ENCODE measurements at regions not wholly inside any gene's neighbourhood (a gene's known extent, or its start where the extent isn't known, plus 50 kb on each side); places are given as distances from the start of the nearest gene placed in this dataset.

GRCh38 chr17:79279320-79279719, 204.7 kb downstream of the ENGASE start:
- ChIA-PET POLR2A (no interaction called here), CTCF (no interaction called here)

GRCh38 chr17:79276821-79277220, 202.2 kb downstream of the ENGASE start:
- POLR2A ChIA-PET: interaction anchor here (0.5 kb wide), 1 partner anchor 772 kb away, joined by 10 read pairs; no protein-coding TSS in a partner anchor
- CTCF ChIA-PET: no interaction called here

- CTCF ChIA-PET: no interaction called here
- POLR2A ChIA-PET: no interaction called here
Observed at GRCh38 chr17:79273660-79274059, 199.0 kb downstream of the ENGASE start.

GRCh38 chr17:79272666-79273219, 198.1 kb downstream of the ENGASE start:
- ChIA-PET POLR2A (no interaction called here), CTCF (no interaction called here)

- ChIA-PET CTCF (no interaction called here), POLR2A (no interaction called here)
Observed at GRCh38 chr17:79272220-79272619, 197.6 kb downstream of the ENGASE start.

- ChIA-PET POLR2A (no interaction called here), CTCF (no interaction called here)
Observed at GRCh38 chr17:79269620-79270019, 195.0 kb downstream of the ENGASE start.

GRCh38 chr17:79263191-79263590, 188.6 kb downstream of the ENGASE start:
- CTCF ChIA-PET: no interaction called here
- POLR2A ChIA-PET: no interaction called here

GRCh38 chr17:79262624-79263023, 188.0 kb downstream of the ENGASE start:
- ChIA-PET POLR2A (no interaction called here), CTCF (no interaction called here)

GRCh38 chr17:79261355-79262072, 186.9 kb downstream of the ENGASE start:
- ChIA-PET CTCF (no interaction called here), POLR2A (no interaction called here)

- ChIA-PET POLR2A (no interaction called here), CTCF (no interaction called here)
Observed at GRCh38 chr17:79258843-79259242, 184.2 kb downstream of the ENGASE start.

- ChIA-PET CTCF (no interaction called here), POLR2A (no interaction called here)
Observed at GRCh38 chr17:79258041-79258440, 183.4 kb downstream of the ENGASE start.

GRCh38 chr17:79255926-79256585, 181.4 kb downstream of the ENGASE start:
- POLR2A ChIA-PET: no interaction called here

GRCh38 chr17:79255456-79255855, 180.8 kb downstream of the ENGASE start:
- ChIA-PET CTCF (no interaction called here), POLR2A (no interaction called here)

More at GRCh38 chr17:79255926-79256585, 181.4 kb downstream of the ENGASE start:
- CTCF ChIA-PET: no interaction called here

- POLR2A ChIA-PET: no interaction called here
- CTCF ChIA-PET: no interaction called here
Observed at GRCh38 chr17:79255046-79255445, 180.4 kb downstream of the ENGASE start.

- ChIA-PET CTCF (no interaction called here), POLR2A (no interaction called here)
Observed at GRCh38 chr17:79252886-79253285, 178.3 kb downstream of the ENGASE start.

GRCh38 chr17:79251824-79252223, 177.2 kb downstream of the ENGASE start:
- POLR2A ChIA-PET: no interaction called here
- CTCF ChIA-PET: no interaction called here

GRCh38 chr17:79249929-79250521, 175.4 kb downstream of the ENGASE start:
- POLR2A ChIA-PET: no interaction called here
- CTCF ChIA-PET: no interaction called here

GRCh38 chr17:79248843-79249493, 174.3 kb downstream of the ENGASE start:
- CTCF ChIA-PET: interaction anchor here (0.9 kb wide), 1 partner anchor 12 kb away, joined by 3 read pairs; no protein-coding TSS in a partner anchor
- POLR2A ChIA-PET: no interaction called here

- ChIA-PET POLR2A (no interaction called here), CTCF (no interaction called here)
Observed at GRCh38 chr17:79246225-79247190, 171.9 kb downstream of the ENGASE start.

GRCh38 chr17:79244665-79245064, 170.0 kb downstream of the ENGASE start:
- ChIA-PET CTCF (no interaction called here), POLR2A (no interaction called here)

All from activated CD8-positive, alpha-beta memory T cell treated with anti-CD3 and anti-CD28 coated beads for 36 hours (primary cell).